Activated CD8-positive, alpha-beta T cell treated with anti-CD3 and anti-CD28 coated beads for 36 hours (primary cell): ENCODE measurements at regions not wholly inside any gene's neighbourhood (a gene's known extent, or its start where the extent isn't known, plus 50 kb on each side); places are given as distances from the start of the nearest gene placed in this dataset.

ENCODE experiments used
- ATAC-seq: fragments of 200-7000 bp; cut with Tn5 transposase; one replicate; pipeline ENCODE4 v1.10.0; 2021; ENCODE audit warnings: mild to moderate bottlenecking, moderate library complexity
- CTCF ChIA-PET: fragments of 350-600 bp; sonication (Branson Sonifier 250); formaldehyde crosslinking; loops from one replicate; lab custom pipeline; 2021; ENCODE audit warnings: antibody characterized with exemption; lab: Charles Lee
- POLR2A ChIA-PET: fragments of 350-600 bp; sonication (Branson Sonifier 250); formaldehyde crosslinking; loops from one replicate; lab custom pipeline; 2021; ENCODE audit warnings: antibody characterized with exemption; lab: Charles Lee
- DNase-seq: peaks from one replicate; pipeline ENCODE4 v3.0.0-alpha.2; 2020
- H3K27ac Mint-ChIP-seq: one replicate; pipeline ENCODE4 v1.8.0; 2021; ENCODE audit warnings: mild to moderate bottlenecking, mixed read lengths
- H3K27me3 Mint-ChIP-seq: one replicate; pipeline ENCODE4 v1.8.0; 2021; ENCODE audit warnings: mixed read lengths
- H3K36me3 Mint-ChIP-seq: one replicate; pipeline ENCODE4 v1.8.0; 2021; ENCODE audit warnings: low read depth, mixed read lengths
- H3K4me1 Mint-ChIP-seq: one replicate; pipeline ENCODE4 v1.8.0; 2021; ENCODE audit warnings: low read depth, mixed read lengths
- H3K4me3 Mint-ChIP-seq: one replicate; pipeline ENCODE4 v1.8.0; 2021; ENCODE audit warnings: mild to moderate bottlenecking, moderate library complexity, mixed read lengths
- H3K9me3 Mint-ChIP-seq: one replicate; pipeline ENCODE4 v1.8.0; 2021; ENCODE audit warnings: mixed read lengths
- CTCF ChIP-seq: fragments of 200-600 bp; IDR thresholded peaks from one replicate; pipeline ENCODE4 v1.8.0; 2022; ENCODE audit warnings: antibody characterized with exemption, mild to moderate bottlenecking
- intact Hi-C: fragments of 100-400 bp; cut with micrococcal nuclease; formaldehyde crosslinking; loops from one replicate; pipeline ENCODE4 v1.10.0; 2022

- Mint-ChIP-seq H3K4me3 (no peak overlapping the region), H3K9me3 (peaks cover 1% of the 10 kb centered on the region), H3K27me3 (no peaks in the 10 kb centered on the region), H3K4me1 (no peaks in the 10 kb centered on the region), H3K27ac (no peak overlapping the region), H3K36me3 (no peaks in the 10 kb centered on the region)
- ChIA-PET CTCF (no interaction called here), POLR2A (no interaction called here)
- intact Hi-C loops = no loop called here
- DNase-seq = no peak
- ATAC-seq = no peak
- TF ChIP-seq CTCF = no peak
Observed at GRCh38 chr6:117126213-117126612, 139.1 kb upstream of the VGLL2 start.

- intact Hi-C loops = no loop called here
Observed at GRCh38 chr6:117128052-117128451, 137.3 kb upstream of the VGLL2 start.

GRCh38 chr6:117130125-117130524 is 135.2 kb upstream of the VGLL2 start:
- Mint-ChIP-seq H3K27ac (no peak overlapping the region), H3K27me3 (no peaks in the 10 kb centered on the region), H3K4me1 (no peaks in the 10 kb centered on the region), H3K36me3 (no peaks in the 10 kb centered on the region), H3K9me3 (peaks cover 1% of the 10 kb centered on the region), H3K4me3 (no peak overlapping the region)
- DNase-seq = no peak
- ChIA-PET POLR2A (no interaction called here), CTCF (no interaction called here)
- intact Hi-C loops = no loop called here
- TF ChIP-seq CTCF = no peak
- no peak for ATAC-seq

More at GRCh38 chr6:117128052-117128451, 137.3 kb upstream of the VGLL2 start:
- H3K4me1 Mint-ChIP-seq = no peaks in the 10 kb centered on the region
- H3K36me3 Mint-ChIP-seq = no peaks in the 10 kb centered on the region
- ChIA-PET CTCF (no interaction called here), POLR2A (no interaction called here)
- ATAC-seq (no peak), DNase-seq (no peak)
- no peaks in the 10 kb centered on the region for H3K27me3 Mint-ChIP-seq
- H3K9me3 Mint-ChIP-seq = peaks cover 1% of the 10 kb centered on the region
- no peak overlapping the region for H3K4me3 Mint-ChIP-seq
- H3K27ac Mint-ChIP-seq = no peak overlapping the region
- TF ChIP-seq CTCF = no peak

- no peak for TF ChIP-seq CTCF
- no peak for ATAC-seq
- no peaks in the 10 kb centered on the region for H3K4me1 Mint-ChIP-seq
- no peak overlapping the region for H3K27ac Mint-ChIP-seq
- ChIA-PET POLR2A (no interaction called here), CTCF (no interaction called here)
- intact Hi-C loops = no loop called here
- H3K4me3 Mint-ChIP-seq = no peak overlapping the region
- H3K27me3 Mint-ChIP-seq = no peaks in the 10 kb centered on the region
- no peaks in the 10 kb centered on the region for H3K9me3 Mint-ChIP-seq
- DNase-seq = no peak
- H3K36me3 Mint-ChIP-seq = no peaks in the 10 kb centered on the region
Observed at GRCh38 chr6:117136702-117137101, 128.7 kb upstream of the VGLL2 start.

GRCh38 chr6:117137711-117138110 is 127.6 kb upstream of the VGLL2 start:
- CTCF ChIA-PET = no interaction called here
- H3K4me1 Mint-ChIP-seq = no peaks in the 10 kb centered on the region
- intact Hi-C loops = no loop called here
- no peak overlapping the region for H3K27ac Mint-ChIP-seq
- ATAC-seq (no peak), DNase-seq (no peak)
- no peak overlapping the region for H3K4me3 Mint-ChIP-seq
- no peak for TF ChIP-seq CTCF
- POLR2A ChIA-PET = no interaction called here
- no peaks in the 10 kb centered on the region for H3K36me3 Mint-ChIP-seq
- no peaks in the 10 kb centered on the region for H3K27me3 Mint-ChIP-seq
- H3K9me3 Mint-ChIP-seq = no peaks in the 10 kb centered on the region
